ENCODE measurements at regions not wholly inside any gene's neighbourhood (a gene's known extent, or its start where the extent isn't known, plus 50 kb on each side); places are given as distances from the start of the nearest gene placed in this dataset.

DNA sequence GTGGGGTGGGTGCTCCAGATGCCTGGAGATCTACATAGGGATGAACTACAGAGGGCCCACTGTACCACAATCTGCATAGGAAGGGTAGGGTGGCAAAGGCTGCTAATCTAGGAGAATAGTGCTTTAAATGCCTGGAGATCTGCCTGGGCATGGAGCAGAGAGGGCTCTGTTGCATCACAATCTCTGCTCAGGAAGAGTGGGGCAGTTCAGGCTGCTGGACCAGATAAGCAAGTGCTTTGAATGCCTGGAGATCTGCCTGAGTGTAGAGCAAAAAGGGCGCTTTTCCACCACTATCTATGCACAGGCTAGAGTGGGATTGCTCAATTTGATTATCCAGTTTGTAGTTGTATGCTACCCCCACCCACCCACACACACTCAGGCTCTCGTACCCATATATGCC, 886.3 kb upstream of the SEL1L start:
- no peak for ATAC-seq
- Histone ChIP-seq H3K9me3 (peaks cover 33% of the 10 kb centered on the region), H3K36me3 (ENCODE audit: low read depth) (no peaks in the 10 kb centered on the region), H3K4me1 (ENCODE audit: low read depth) (no peaks in the 10 kb centered on the region), H3K4me3 (no peak overlapping the region)
- no peak for DNase-seq
- TF ChIP-seq, protein P1, sequence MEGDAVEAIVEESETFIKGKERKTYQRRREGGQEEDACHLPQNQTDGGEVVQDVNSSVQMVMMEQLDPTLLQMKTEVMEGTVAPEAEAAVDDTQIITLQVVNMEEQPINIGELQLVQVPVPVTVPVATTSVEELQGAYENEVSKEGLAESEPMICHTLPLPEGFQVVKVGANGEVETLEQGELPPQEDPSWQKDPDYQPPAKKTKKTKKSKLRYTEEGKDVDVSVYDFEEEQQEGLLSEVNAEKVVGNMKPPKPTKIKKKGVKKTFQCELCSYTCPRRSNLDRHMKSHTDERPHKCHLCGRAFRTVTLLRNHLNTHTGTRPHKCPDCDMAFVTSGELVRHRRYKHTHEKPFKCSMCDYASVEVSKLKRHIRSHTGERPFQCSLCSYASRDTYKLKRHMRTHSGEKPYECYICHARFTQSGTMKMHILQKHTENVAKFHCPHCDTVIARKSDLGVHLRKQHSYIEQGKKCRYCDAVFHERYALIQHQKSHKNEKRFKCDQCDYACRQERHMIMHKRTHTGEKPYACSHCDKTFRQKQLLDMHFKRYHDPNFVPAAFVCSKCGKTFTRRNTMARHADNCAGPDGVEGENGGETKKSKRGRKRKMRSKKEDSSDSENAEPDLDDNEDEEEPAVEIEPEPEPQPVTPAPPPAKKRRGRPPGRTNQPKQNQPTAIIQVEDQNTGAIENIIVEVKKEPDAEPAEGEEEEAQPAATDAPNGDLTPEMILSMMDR (IDR thresholded peaks at IDR 0.05) = no peak
- intact Hi-C loops (cut with DNase I, micrococcal nuclease) = no loop called here

GRCh38 chr14:82420871-82421270, 887.2 kb upstream of the SEL1L start:
- ATAC-seq (no peak), DNase-seq (no peak)
- TF ChIP-seq, protein P1 (IDR thresholded peaks at IDR 0.05) = no peak
- Histone ChIP-seq H3K4me1 (ENCODE audit: low read depth) (no peaks in the 10 kb centered on the region), H3K36me3 (ENCODE audit: low read depth) (no peaks in the 10 kb centered on the region), H3K9me3 (peaks cover 34% of the 10 kb centered on the region), H3K4me3 (no peak overlapping the region)
- intact Hi-C loops (cut with DNase I, micrococcal nuclease) = no loop called here

DNA sequence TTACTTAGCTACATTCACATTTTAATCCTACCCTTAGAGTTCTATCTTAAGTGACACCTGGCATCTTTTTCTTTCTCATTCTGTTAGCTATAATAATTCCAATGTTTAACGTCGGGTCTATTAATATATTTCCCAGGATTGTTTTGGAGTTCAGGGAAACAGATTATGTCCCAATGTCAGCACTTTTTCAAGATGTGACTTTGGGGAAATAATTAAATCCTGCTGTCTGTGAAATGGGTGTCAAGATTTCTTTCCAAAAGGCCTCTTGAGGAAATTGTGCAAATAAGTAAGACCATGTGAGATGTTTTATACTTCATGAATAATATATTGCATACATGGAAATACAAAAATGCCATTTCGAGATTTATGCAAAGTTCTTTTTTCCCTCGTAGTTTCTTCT, 887.6 kb upstream of the SEL1L start:
- no peaks in the 10 kb centered on the region for H3K4me1 ChIP-seq (ENCODE audit: low read depth)

GRCh38 chr14:82422230-82422629, 888.6 kb upstream of the SEL1L start:
- no peaks in the 10 kb centered on the region for H3K4me1 ChIP-seq (ENCODE audit: low read depth)
- TF ChIP-seq, protein P1 (IDR thresholded peaks at IDR 0.05) = no peak
- no peak for DNase-seq
- no peaks in the 10 kb centered on the region for H3K36me3 ChIP-seq (ENCODE audit: low read depth)
- H3K9me3 ChIP-seq = peaks cover 35% of the 10 kb centered on the region
- intact Hi-C loops (cut with DNase I, micrococcal nuclease) = no loop called here
- no peak for ATAC-seq
- no peak overlapping the region for H3K4me3 ChIP-seq

More for the DNA sequence above, 887.6 kb upstream of the SEL1L start:
- TF ChIP-seq, protein P1 (IDR thresholded peaks at IDR 0.05) = no peak
- no peak overlapping the region for H3K4me3 ChIP-seq
- ATAC-seq = no peak
- intact Hi-C loops (cut with DNase I, micrococcal nuclease) = no loop called here
- no peaks in the 10 kb centered on the region for H3K36me3 ChIP-seq (ENCODE audit: low read depth)
- DNase-seq = no peak
- H3K9me3 ChIP-seq = peaks cover 34% of the 10 kb centered on the region

DNA sequence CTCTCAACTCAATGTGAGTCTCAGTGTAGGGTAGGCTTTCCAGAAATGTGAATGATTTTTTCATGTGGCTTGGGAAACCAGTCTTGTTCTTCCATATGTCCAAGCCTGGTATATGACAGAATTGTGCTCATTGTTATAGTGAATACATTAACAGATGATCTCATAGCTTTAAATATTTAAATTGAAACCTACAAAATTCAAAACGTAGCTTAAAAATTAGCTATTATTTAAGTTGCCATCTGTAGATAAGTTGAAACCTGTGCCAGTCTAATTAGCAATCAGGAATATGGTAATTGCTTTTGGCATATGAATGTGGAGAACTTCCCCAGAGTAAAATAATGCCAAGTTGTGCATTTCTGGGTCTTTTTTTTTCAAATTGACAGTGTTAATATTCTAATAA, 891.6 kb upstream of the SEL1L start:
- Histone ChIP-seq H3K9me3 (peaks cover 22% of the 10 kb centered on the region), H3K4me1 (ENCODE audit: low read depth) (no peaks in the 10 kb centered on the region), H3K4me3 (no peak overlapping the region), H3K36me3 (ENCODE audit: low read depth) (no peaks in the 10 kb centered on the region)
- ATAC-seq (no peak), DNase-seq (no peak)
- intact Hi-C loops (cut with DNase I, micrococcal nuclease) = no loop called here
- TF ChIP-seq, protein P1 (IDR thresholded peaks at IDR 0.05) = no peak

- Histone ChIP-seq H3K4me1 (ENCODE audit: low read depth) (no peaks in the 10 kb centered on the region), H3K9me3 (peaks cover 14% of the 10 kb centered on the region), H3K36me3 (ENCODE audit: low read depth) (no peaks in the 10 kb centered on the region), H3K4me3 (no peak overlapping the region)
- no peak for ATAC-seq
- DNase-seq = no peak
- intact Hi-C loops (cut with DNase I, micrococcal nuclease) = no loop called here
- TF ChIP-seq, protein P1 (IDR thresholded peaks at IDR 0.05) = no peak
These were observed 897.4 kb upstream of the SEL1L start for GRCh38 chr14:82431031-82431430.

Data from mucosa of descending colon (tissue), 3 donors.